GM21423 (cell line): ENCODE measurements at regions not wholly inside any gene's neighbourhood (a gene's known extent, or its start where the extent isn't known, plus 50 kb on each side); places are given as distances from the start of the nearest gene placed in this dataset.

Experiments
- ATAC-seq: cut with Tn5 transposase; IDR thresholded peaks from one replicate; pipeline ENCODE4 v1.9.1; 2021; ENCODE audit warnings: mild to moderate bottlenecking, moderate library complexity; ENCODE audit not compliant: unreplicated experiment

- no peak for ATAC-seq
Observed at GRCh38 chr5:58403822-58404433, 56.0 kb downstream of the PLK2 start.

- ATAC-seq = no peak
Observed at GRCh38 chr5:58401701-58402100, 58.2 kb downstream of the PLK2 start.

- ATAC-seq = no peak
Observed at GRCh38 chr5:58400737-58401136, 59.1 kb downstream of the PLK2 start.

GRCh38 chr5:58399951-58400350 lies 59.9 kb downstream of the PLK2 start:
- ATAC-seq = no peak

GRCh38 chr5:58394339-58394738 lies 65.5 kb downstream of the PLK2 start:
- no peak for ATAC-seq

GRCh38 chr5:58393716-58394115 lies 66.2 kb downstream of the PLK2 start:
- no peak for ATAC-seq

GRCh38 chr5:58392496-58392895 lies 67.4 kb downstream of the PLK2 start:
- no peak for ATAC-seq

GRCh38 chr5:58383448-58383847 lies 76.4 kb downstream of the PLK2 start:
- ATAC-seq = no peak

- ATAC-seq = no peak
Observed at GRCh38 chr5:58382131-58382534, 77.8 kb downstream of the PLK2 start.

- ATAC-seq = no peak
Observed at GRCh38 chr5:58381566-58381965, 78.3 kb downstream of the PLK2 start.

- no peak for ATAC-seq
Observed at GRCh38 chr5:58380655-58381054, 79.2 kb downstream of the PLK2 start.

GRCh38 chr5:58378613-58379390 lies 81.1 kb downstream of the PLK2 start:
- ATAC-seq = no peak

GRCh38 chr5:58370606-58371005 lies 89.3 kb downstream of the PLK2 start:
- ATAC-seq = no peak

GRCh38 chr5:58369513-58370190 lies 90.2 kb downstream of the PLK2 start:
- ATAC-seq = no peak

GRCh38 chr5:58366461-58366860 lies 93.4 kb downstream of the PLK2 start:
- no peak for ATAC-seq

- ATAC-seq = no peak
Observed at GRCh38 chr5:58365791-58366190, 94.1 kb downstream of the PLK2 start.

GRCh38 chr5:58363461-58364249 lies 96.2 kb downstream of the PLK2 start:
- no peak for ATAC-seq

GRCh38 chr5:58362135-58362534 lies 97.8 kb downstream of the PLK2 start:
- no peak for ATAC-seq

GRCh38 chr5:58360794-58361193 lies 99.1 kb downstream of the PLK2 start:
- no peak for ATAC-seq

GRCh38 chr5:58359981-58360380 lies 99.9 kb downstream of the PLK2 start:
- ATAC-seq = no peak

GRCh38 chr5:58358501-58359178 lies 101.2 kb downstream of the PLK2 start:
- no peak for ATAC-seq
